ENCODE measurements at regions not wholly inside any gene's neighbourhood (a gene's known extent, or its start where the extent isn't known, plus 50 kb on each side); places are given as distances from the start of the nearest gene placed in this dataset.
A peak's percentile ranks its signal among the peaks of the same experiment; 100 is the strongest.

GRCh38 chr3:152656214-152656971 is 178.5 kb upstream of the P2RY1 start:
- peak overlapping the region; percentile 43 to 86 (median 64) for H3K27ac ChIP-seq
- peaks cover 0 to 5% (median 0%) of the 10 kb centered on the region in 4 donors for H3K9me3 ChIP-seq
- H3K4me3 ChIP-seq = peak overlapping the region in 1 of 4 donors; percentile 27
- no peaks in the 10 kb centered on the region for H3K27me3 ChIP-seq
- peaks cover 0 to 11% (median 2%) of the 10 kb centered on the region in 4 donors for H3K4me1 ChIP-seq
- 29 to 30% methylated on average over 10 of the region's 10 CpGs for WGBS, 2 donors
- no peaks in the 10 kb centered on the region for H3K36me3 ChIP-seq
- DNase-seq (ENCODE audit: low spot score in 2 of 2) = no peak
- no peak for TF ChIP-seq POLR2A (IDR thresholded peaks at IDR 0.05)
- TF ChIP-seq EP300 (IDR thresholded peaks at IDR 0.05) = no peak
- no peak for TF ChIP-seq CTCF (IDR thresholded peaks at IDR 0.05)

GRCh38 chr3:152656972-152657355 is 178.0 kb upstream of the P2RY1 start:
- Histone ChIP-seq H3K36me3 (no peaks in the 10 kb centered on the region), H3K4me1 (peaks cover 0 to 11% (median 2%) of the 10 kb centered on the region in 4 donors), H3K4me3 (peak overlapping the region in 1 of 4 donors; percentile 27), H3K9me3 (peaks cover 0 to 7% (median 0%) of the 10 kb centered on the region in 4 donors), H3K27me3 (no peaks in the 10 kb centered on the region), H3K27ac (peak overlapping the region; percentile 43 to 86 (median 64))
- DNase-seq (ENCODE audit: low spot score in 2 of 2) = no peak
- TF ChIP-seq POLR2A (IDR thresholded peaks at IDR 0.05) (no peak), EP300 (IDR thresholded peaks at IDR 0.05) (peak in 1 of 2 donors; percentile 41)

GRCh38 chr3:152658977-152659720 is 175.8 kb upstream of the P2RY1 start:
- peaks cover 0 to 7% (median 2%) of the 10 kb centered on the region in 4 donors for H3K4me1 ChIP-seq
- H3K4me3 ChIP-seq = no peak overlapping the region
- no peaks in the 10 kb centered on the region for H3K36me3 ChIP-seq
- WGBS, 2 donors = 39 to 45% methylated on average over 5 of the region's 5 CpGs
- H3K27ac ChIP-seq = peak overlapping the region in 2 of 4 donors; percentile 79 to 86
- no peaks in the 10 kb centered on the region for H3K27me3 ChIP-seq
- DNase-seq (ENCODE audit: low spot score in 2 of 2) = no peak
- peaks cover 0 to 7% (median 2%) of the 10 kb centered on the region in 4 donors for H3K9me3 ChIP-seq
- TF ChIP-seq POLR2A (IDR thresholded peaks at IDR 0.05) (no peak), EP300 (IDR thresholded peaks at IDR 0.05) (peak in 1 of 2 donors; percentile 10), CTCF (IDR thresholded peaks at IDR 0.05) (no peak)

- Histone ChIP-seq H3K4me3 (no peak overlapping the region), H3K4me1 (peaks cover 0 to 7% (median 2%) of the 10 kb centered on the region in 4 donors), H3K36me3 (no peaks in the 10 kb centered on the region), H3K27ac (no peak overlapping the region), H3K9me3 (peaks cover 0 to 7% (median 2%) of the 10 kb centered on the region in 4 donors), H3K27me3 (no peaks in the 10 kb centered on the region)
- WGBS, 2 donors = 68 to 87% methylated on average over 2 of the region's 2 CpGs
- DNase-seq (ENCODE audit: low spot score in 2 of 2) = no peak
- TF ChIP-seq POLR2A (IDR thresholded peaks at IDR 0.05) = no peak
- TF ChIP-seq CTCF (IDR thresholded peaks at IDR 0.05) = no peak
- no peak for TF ChIP-seq EP300 (IDR thresholded peaks at IDR 0.05)
Observed at GRCh38 chr3:152662157-152662556, 172.8 kb upstream of the P2RY1 start.

- Histone ChIP-seq H3K27me3 (no peaks in the 10 kb centered on the region), H3K4me1 (no peaks in the 10 kb centered on the region), H3K36me3 (no peaks in the 10 kb centered on the region), H3K4me3 (no peak overlapping the region), H3K9me3 (peaks cover 0 to 7% (median 2%) of the 10 kb centered on the region in 4 donors), H3K27ac (no peak overlapping the region)
- no peak for DNase-seq (ENCODE audit: low spot score in 2 of 2)
- no peak for TF ChIP-seq POLR2A (IDR thresholded peaks at IDR 0.05)
- TF ChIP-seq CTCF (IDR thresholded peaks at IDR 0.05) = no peak
- no peak for TF ChIP-seq EP300 (IDR thresholded peaks at IDR 0.05)
Observed at GRCh38 chr3:152664766-152665165, 170.2 kb upstream of the P2RY1 start.
